ENCODE measurements at regions not wholly inside any gene's neighbourhood (a gene's known extent, or its start where the extent isn't known, plus 50 kb on each side); places are given as distances from the start of the nearest gene placed in this dataset.
"Not testable (repeated sequence)": the region's sequence is repeated elsewhere in the genome, so short reads cannot be mapped to it uniquely, and the experiment has no call there.

GRCh38 chr5:18354828-18355227 is 720.6 kb downstream of the TAF11L14 start:
- no peak for DNase-seq (ENCODE audit: low spot score)

GRCh38 chr5:18357486-18357885 is 723.2 kb downstream of the TAF11L14 start:
- DNase-seq (ENCODE audit: low spot score) = no peak

DNA sequence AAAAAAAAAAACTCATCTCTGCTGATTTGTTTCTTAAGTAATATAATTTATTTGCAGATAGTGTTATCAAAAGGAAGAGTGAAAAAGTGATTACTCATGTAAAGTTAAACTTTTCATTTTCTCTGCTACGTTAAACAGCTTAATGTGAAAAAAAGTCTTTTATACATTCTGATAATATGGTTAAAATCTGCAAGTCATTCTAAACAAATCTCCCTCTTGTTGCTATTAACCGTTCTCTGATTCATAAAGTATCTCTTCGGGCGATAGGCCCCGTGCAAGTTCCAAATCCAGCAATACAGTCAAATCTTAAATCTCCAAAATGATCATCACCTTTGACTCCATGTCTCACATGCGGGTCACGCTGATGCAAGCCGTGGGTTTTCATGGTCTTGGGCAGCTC is 732.0 kb downstream of the TAF11L14 start:
- DNase-seq (ENCODE audit: low spot score) = no peak

- no peak for DNase-seq (ENCODE audit: low spot score)
Measured at GRCh38 chr5:18370531-18370930, 736.3 kb downstream of the TAF11L14 start.

DNA sequence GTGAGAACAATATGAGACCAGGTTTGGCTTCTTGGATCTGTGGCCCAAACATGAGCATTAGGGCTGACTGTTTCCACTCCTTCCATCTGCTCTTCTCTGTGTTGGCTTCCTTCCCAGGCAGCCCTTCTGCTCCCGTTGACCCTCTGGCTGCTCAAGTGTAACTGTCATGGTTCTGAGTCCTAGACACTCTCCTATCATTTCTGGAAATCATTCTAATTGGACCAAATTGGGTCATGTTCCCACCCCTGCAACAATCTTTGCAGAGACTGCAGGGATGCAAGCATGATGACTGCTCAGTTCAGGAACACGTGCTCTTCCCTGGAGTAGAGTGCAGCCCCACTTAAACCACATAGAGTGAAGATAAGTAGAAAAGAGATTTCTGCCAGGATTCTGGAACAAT is 741.4 kb downstream of the TAF11L14 start:
- no peak for DNase-seq (ENCODE audit: low spot score)

- DNase-seq (ENCODE audit: low spot score) = no peak
Measured at GRCh38 chr5:18378066-18378465, 743.8 kb downstream of the TAF11L14 start.

DNA sequence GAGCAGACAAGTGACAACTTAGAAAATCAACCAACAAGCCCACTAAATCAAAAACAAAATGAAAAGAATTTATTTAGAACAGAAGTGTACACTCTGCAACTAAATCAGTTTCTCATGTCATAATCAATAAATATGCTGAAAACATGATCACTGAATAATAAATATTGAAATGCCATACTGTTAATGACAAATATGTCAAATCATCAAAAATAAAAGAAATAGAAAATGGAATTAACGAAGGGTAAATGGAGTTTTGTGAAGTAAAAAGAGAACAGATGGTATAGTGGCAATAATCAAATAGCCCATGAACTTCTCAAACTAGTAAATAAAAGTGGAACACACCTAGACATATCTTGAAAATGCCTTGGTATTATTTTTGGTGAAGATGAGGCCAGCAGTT is 744.9 kb downstream of the TAF11L14 start:
- no peak for DNase-seq (ENCODE audit: low spot score)

DNA sequence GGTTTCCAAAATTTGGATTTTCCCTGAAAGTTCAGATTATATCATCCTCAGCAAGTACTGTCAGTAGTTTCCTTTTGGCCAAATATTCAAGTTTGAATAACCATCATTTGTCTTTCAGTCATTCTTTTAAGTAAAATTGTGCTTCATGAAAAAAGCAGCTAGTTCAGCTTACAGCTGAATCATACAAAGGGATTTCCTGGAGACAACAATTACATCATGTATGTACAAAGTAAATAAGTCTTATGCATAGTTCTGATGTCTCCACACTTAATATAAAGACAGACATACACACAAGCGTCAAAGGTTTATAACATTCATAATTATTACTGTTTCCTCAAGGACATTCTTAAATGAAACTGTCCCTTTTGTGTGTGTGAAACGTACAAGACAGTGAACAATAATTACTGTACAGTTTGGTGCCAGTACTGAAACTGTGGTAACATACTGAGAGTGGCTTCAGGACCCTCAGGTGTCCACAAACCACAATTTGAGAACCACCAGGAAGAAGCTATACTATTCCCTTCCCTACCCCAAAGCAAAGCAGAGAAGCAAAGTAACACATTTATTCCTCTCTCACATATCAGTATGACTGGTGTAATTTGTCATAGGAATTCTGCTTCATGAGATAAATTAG is 746.6 kb downstream of the TAF11L14 start:
- no peak for DNase-seq (ENCODE audit: low spot score)

GRCh38 chr5:18393565-18394442 is 759.5 kb downstream of the TAF11L14 start:
- peak; percentile 13 for DNase-seq (ENCODE audit: low spot score)

- DNase-seq (ENCODE audit: low spot score) = no peak
Measured at GRCh38 chr5:18394443-18394804, 760.2 kb downstream of the TAF11L14 start.

GRCh38 chr5:18395126-18396110 is 761.2 kb downstream of the TAF11L14 start:
- no peak for DNase-seq (ENCODE audit: low spot score)

- no peak for DNase-seq (ENCODE audit: low spot score)
Measured at GRCh38 chr5:18397371-18397770, 763.1 kb downstream of the TAF11L14 start.

GRCh38 chr5:18397891-18398290 is 763.6 kb downstream of the TAF11L14 start:
- DNase-seq (ENCODE audit: low spot score) = no peak

DNA sequence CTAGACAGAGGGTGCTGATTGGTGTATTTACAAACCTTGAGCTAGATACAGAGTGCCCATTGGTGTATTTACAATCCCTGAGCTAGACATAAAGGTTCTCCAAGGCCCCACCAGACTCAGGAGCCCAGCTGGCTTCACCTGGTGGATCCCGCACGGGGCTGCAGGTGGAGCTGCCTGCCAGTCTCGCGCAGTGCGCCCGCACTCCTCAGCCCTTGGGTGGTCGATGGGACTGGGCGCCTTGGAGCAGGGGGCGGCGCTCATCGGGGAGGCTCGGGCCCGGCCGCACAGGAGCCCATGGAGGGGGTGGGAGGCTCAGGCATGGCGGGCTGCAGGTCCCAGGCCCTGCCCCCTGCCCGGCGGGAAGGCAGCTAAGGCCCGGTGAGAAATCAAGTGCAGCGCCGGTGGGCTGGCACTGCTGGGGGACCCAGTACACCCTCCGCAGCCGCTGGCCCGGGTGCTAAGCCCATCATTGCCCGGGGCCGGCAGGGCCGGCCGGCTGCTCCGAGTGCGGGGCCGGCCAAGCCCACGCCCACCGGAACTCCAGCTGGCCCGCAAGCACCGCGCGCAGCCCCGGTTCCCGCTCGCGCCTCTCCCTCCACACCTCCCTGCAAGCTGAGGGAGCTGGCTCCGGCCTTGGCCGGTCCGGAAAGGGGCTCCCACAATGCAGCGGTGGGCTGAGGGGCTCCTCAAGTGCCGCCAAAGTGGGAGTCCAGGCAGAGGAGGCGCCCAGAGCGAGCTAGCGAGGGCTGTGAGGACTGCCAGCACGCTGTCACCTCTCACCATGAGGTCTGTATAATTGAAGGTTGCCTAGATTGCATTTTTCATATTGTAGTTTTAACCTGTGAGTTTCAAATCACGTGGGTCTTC is 765.4 kb downstream of the TAF11L14 start:
- not testable (repeated sequence) for DNase-seq (ENCODE audit: low spot score)

GRCh38 chr5:18403141-18403540 is 768.9 kb downstream of the TAF11L14 start:
- DNase-seq (ENCODE audit: low spot score) = no peak

GRCh38 chr5:18403941-18404438 is 769.7 kb downstream of the TAF11L14 start:
- DNase-seq (ENCODE audit: low spot score) = no peak

- no peak for DNase-seq (ENCODE audit: low spot score)
Measured at GRCh38 chr5:18420711-18421110, 786.5 kb downstream of the TAF11L14 start.

DNA sequence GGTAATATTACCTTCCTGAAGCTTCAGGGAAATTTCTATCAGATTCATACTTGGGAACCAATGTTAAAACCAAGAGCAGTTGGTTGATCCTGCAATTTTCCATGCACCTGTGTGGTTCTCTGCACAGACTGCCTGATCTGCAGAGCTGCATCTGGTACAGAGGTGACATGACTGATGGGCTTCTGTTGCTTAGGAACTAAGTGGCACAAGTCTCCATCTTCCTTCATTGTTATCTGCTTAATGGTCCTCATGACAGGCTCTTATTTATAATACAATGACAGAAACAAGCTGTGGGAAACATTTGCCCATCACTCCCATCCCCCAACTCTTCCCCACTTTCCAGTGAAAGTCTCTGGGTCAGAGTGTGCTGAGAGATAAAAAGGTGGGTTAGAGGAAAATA is 799.1 kb downstream of the TAF11L14 start:
- DNase-seq (ENCODE audit: low spot score) = no peak

- no peak for DNase-seq (ENCODE audit: low spot score)
Measured at GRCh38 chr5:18438126-18438525, 803.9 kb downstream of the TAF11L14 start.

GRCh38 chr5:18455521-18455920 is 821.3 kb downstream of the TAF11L14 start:
- no peak for DNase-seq (ENCODE audit: low spot score)

DNA sequence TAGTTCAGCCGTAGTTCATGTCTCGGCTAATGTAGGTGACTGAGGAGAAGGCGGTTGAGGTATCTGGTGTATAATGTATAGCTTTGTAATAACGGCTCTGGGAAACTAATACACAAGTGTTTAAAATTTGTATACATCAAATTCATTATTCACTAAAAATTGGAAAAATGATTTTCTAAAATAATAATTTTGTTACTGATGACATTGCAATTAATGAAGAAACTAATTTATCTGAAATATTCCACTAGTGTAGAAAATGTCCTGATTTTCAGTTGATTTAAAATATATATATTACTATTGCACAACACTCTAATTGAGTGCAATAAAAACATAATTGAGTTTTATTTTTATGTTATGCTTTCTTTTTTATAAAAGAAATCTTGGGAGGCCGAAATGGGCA is 823.0 kb downstream of the TAF11L14 start:
- no peak for DNase-seq (ENCODE audit: low spot score)

All from CD4-positive, alpha-beta T cell treated with Interleukin-15 for 4 hours (primary cell).